ACHN (cell line): ENCODE measurements at regions not wholly inside any gene's neighbourhood (a gene's known extent, or its start where the extent isn't known, plus 50 kb on each side); places are given as distances from the start of the nearest gene placed in this dataset.
A peak's percentile ranks its signal among the peaks of the same experiment; 100 is the strongest.

Experiments used
- DNase-seq: peaks from one replicate; pipeline ENCODE4 v3.0.0-alpha.2; 2015
- in situ Hi-C: cut with HindIII; loops from 2 replicates; pipeline ENCODE4 v1.10.0; 2017; ENCODE audit warnings: low sequenced_read_pairs, low pct_ligation_motif_present, low pct_unique_long_range_greater_than_20kb

GRCh38 chr1:60223158-60223557 is 149.6 kb upstream of the C1orf87 start:
- no peak for DNase-seq
- in situ Hi-C loops = no loop called here

DNA sequence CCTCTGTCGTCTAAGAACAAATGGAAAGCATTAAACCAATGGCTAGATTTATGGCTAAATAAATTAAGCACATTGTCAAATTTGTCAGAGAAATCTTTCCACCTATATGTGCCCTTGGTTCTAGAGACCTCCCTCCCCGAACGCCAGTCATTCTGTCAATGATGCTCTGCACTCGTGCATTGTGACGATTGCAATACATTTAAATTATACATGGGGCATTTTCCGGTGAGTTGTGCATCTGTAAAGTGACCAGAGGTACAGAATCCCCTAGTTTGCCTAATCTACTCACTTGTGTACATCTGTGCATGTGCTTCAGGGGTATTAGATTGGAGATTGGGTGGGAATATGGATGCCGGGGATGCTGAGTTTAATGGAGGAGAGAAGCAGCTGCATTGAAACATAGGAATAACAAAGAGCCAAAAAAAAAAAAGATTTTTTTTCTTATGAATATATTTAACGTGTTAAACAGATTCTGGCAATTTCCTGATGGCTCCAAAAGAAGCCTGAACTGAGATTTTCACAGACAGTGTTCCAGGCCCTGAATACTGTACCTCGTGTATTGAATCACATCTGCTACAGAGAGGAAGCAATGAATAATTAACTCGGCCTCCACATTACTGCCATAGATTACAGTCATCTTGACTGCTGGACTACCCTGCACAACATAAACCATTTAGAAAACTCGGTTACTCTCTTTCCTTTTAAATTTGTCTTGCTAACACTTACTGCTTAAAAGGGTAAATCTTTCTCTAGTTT is 149.0 kb upstream of the C1orf87 start:
- in situ Hi-C loops = no loop called here
- peak; percentile 2 for DNase-seq

DNA sequence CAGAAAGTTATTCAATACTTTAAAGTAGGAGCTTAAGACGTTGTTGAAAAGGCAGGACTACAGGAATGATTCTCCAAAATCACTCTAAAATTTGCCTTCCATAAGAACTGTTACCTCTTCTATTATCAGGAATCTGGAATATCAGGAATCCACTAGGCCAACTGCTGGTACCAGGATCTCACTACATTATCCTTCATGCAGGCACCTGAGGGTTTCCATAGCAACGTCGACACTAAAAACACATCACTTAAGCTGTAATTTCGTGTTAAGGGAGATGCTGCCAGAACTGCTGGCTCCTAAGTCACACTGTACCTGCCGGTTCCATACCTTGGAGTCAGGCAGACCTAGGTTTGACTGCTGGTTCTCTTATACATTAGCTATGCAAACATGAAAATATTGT is 139.7 kb upstream of the C1orf87 start:
- no peak for DNase-seq
- in situ Hi-C loops = no loop called here

- DNase-seq = no peak
- in situ Hi-C loops = no loop called here
These were observed 122.5 kb upstream of the C1orf87 start for GRCh38 chr1:60196026-60196425.

- in situ Hi-C loops = no loop called here
These were observed 112.1 kb upstream of the C1orf87 start for GRCh38 chr1:60185684-60186083.

GRCh38 chr1:60184521-60184920 is 111.0 kb upstream of the C1orf87 start:
- no peak for DNase-seq
- in situ Hi-C loops = no loop called here

More at GRCh38 chr1:60185684-60186083, 112.1 kb upstream of the C1orf87 start:
- no peak for DNase-seq

GRCh38 chr1:60173729-60174505 is 100.3 kb upstream of the C1orf87 start:
- in situ Hi-C loops = no loop called here
- DNase-seq = no peak

- no peak for DNase-seq
- in situ Hi-C loops = no loop called here
These were observed 99.4 kb upstream of the C1orf87 start for GRCh38 chr1:60173006-60173405.

GRCh38 chr1:60171801-60172200 is 98.2 kb upstream of the C1orf87 start:
- in situ Hi-C loops = no loop called here
- no peak for DNase-seq

DNA sequence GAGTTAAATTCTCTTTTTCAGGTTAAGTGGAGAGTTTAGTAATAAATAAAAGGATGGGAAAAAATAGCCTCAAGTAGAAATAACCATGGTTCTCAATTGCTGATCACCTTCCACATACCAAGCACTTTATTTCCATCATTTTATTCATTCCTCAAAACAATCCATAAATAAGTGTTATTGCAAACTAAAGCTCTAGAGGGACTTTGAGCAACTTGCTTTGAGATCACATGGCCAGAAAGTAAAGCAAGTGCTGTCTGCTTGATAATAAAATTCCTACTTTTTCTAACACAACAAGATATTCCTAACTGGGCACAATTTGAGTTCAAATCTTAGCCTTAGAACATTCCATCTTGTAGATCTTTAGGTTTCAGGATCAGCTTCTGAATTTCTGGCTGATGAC is 97.1 kb upstream of the C1orf87 start:
- DNase-seq = no peak
- in situ Hi-C loops = no loop called here

- in situ Hi-C loops = no loop called here
These were observed 95.6 kb upstream of the C1orf87 start for GRCh38 chr1:60169206-60169605.

DNA sequence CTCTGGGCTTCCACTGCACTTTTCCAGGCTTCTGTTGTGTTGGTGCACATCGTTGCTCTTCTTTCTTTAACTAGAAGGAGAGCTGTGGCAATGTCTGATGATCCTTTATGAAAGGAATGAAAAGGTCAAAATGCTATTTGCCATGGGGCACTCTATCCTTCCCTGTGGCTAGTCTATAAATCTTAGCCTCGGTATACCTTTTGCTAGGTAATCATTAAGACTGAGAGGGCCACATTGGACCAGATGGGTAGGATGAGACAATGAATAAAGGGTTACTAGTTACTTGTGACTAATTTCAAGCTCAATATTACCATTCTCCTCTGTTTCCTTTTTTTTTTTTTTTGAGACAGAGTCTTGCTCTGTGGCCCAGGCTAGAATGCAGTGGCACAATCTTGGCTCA is 89.4 kb upstream of the C1orf87 start:
- in situ Hi-C loops = no loop called here

More at GRCh38 chr1:60169206-60169605, 95.6 kb upstream of the C1orf87 start:
- DNase-seq = no peak

DNA sequence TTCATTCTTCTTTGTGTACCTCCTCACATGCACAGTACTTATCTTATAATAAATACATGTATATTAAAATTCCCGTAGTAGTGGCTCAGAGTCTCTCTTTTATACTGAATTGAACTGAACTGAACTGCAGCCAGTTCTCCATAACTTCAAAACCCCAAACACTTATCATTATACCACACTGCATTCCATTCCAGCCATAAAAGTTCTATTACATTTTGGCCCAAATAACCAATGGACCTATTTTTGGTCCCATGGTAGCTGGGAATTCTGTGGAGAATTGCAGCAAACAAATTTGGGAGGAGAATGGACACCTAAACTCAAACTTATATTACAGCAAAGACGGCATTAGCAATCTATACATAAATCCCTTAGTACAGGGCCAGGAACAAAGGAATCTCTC is 86.6 kb upstream of the C1orf87 start:
- in situ Hi-C loops = no loop called here
- DNase-seq = no peak

More for the DNA sequence above, 89.4 kb upstream of the C1orf87 start:
- DNase-seq = no peak

DNA sequence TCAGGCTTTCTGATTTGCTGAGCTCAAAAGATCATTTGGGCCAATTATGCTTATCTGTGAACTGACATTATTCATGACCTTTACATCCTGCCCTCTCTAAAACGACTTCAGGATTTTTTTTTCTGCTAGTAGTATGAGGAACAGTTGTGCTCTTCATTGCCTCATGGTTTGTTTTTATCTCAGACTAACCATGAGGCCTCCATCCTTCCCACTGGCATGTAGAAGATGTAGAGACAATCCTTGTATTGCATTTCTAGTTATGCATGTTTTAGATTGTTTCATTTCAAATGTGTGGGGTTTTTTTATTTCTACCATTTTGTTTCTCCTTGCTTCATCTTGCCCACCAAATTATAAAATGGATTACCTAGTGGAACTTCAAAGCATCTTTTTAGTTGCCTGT is 82.8 kb upstream of the C1orf87 start:
- no peak for DNase-seq
- in situ Hi-C loops = no loop called here

DNA sequence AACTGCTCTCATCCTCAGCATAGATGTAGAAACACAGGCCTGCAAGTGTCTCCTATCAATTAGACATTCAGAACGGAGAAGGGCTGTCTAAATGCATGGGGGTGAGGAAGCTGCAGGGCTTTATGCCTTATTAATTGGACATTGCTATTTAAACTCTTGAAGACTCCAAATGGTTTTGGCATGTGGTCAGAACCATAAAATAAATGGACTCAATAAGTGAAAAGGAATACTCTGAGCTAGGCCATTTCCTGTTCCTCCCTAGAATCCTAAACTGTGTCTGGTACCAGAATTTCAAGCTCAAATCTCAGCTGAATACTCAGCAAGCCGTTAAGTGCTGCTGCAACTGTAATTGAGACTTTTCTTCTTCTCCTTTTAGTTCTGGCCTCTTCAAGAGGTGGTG is 80.4 kb upstream of the C1orf87 start:
- in situ Hi-C loops = no loop called here
- DNase-seq = no peak

DNA sequence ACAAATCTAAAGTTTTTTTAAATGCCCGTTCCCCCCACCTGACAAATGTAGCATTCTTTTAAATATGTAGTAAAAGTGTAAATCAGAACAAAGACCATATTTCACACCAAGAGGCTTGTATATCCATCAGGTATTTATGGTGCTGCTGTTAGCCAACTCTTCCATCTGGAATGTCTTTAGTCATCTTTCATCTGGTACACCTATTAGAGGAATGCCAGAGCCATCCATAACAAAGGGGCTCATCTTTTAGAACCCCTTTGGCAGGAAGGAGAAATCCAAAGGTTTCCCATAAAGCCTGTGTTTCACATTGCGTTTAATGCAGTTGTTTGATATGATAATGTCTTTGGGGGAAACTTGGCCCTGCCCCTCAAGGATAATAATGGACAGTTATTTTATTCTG is 79.3 kb upstream of the C1orf87 start:
- in situ Hi-C loops = no loop called here
- DNase-seq = no peak

- in situ Hi-C loops = no loop called here
- DNase-seq = no peak
These were observed 77.7 kb upstream of the C1orf87 start for GRCh38 chr1:60151311-60151710.

- in situ Hi-C loops = no loop called here
- DNase-seq = no peak
These were observed 75.7 kb upstream of the C1orf87 start for GRCh38 chr1:60149251-60149650.

DNA sequence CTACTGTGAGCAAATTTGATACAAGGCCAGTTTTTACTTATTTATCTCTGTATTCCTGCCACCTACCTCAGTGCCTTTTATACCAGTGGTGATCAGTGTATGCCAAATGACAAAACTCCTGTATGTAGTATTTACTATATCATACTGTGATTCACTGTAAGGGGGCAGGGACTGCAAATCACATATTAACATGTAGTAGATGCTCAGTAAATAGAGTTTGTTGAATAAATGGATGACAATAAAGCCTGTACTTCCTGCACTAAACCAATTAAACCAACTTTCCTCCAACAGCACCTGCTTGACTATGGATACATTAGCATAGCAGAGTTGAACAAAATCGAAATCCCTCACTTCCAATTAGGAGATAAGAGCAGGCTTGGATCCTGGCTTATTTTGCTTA is 73.3 kb upstream of the C1orf87 start:
- in situ Hi-C loops = no loop called here
- DNase-seq = no peak

GRCh38 chr1:60145771-60146170 is 72.2 kb upstream of the C1orf87 start:
- no peak for DNase-seq
- in situ Hi-C loops = no loop called here
